GM12878 (cell line): ENCODE measurements at regions not wholly inside any gene's neighbourhood (a gene's known extent, or its start where the extent isn't known, plus 50 kb on each side); places are given as distances from the start of the nearest gene placed in this dataset.

Experiments
- ATAC-seq: fragments of 200-7000 bp; cut with Tn5 transposase; 3 replicates; pipeline ENCODE4 v1.9.1; 2020; ENCODE audit warnings: mild to moderate bottlenecking, moderate library complexity
- BruUV-seq: library from RNA; stranded (reverse); fragments of 400-500 nt; replicated peaks from 2 replicates; lab custom pipeline; 2021; lab: Mats Ljungman, UMichigan
- CTCF ChIA-PET: fragments of 300-600 bp; sonication (Branson Sonifier 250); formaldehyde crosslinking; extraction: SDS; loops from one replicate; lab custom pipeline; 2021; ENCODE audit warnings: inconsistent platforms; lab: Yijun Ruan, JAX
- POLR2A ChIA-PET: fragments of 350-600 bp; formaldehyde crosslinking; extraction: SDS; loops from one replicate; lab custom pipeline; 2021; ENCODE audit warnings: inconsistent platforms; lab: Charles Lee
- RAD21 ChIA-PET: fragments of 300-600 bp; sonication (Branson Sonifier 250); formaldehyde crosslinking; loops from one replicate; lab custom pipeline; 2023; ENCODE audit warnings: antibody characterized with exemption; ENCODE audit not compliant: unreplicated experiment; lab: Charles Lee
- SMC1A ChIA-PET: fragments of 300-600 bp; sonication (Branson Sonifier 250); formaldehyde crosslinking; loops from one replicate; lab custom pipeline; 2023; ENCODE audit not compliant: unreplicated experiment, uncharacterized antibody; lab: Charles Lee
- DNase-seq: peaks from one replicate; pipeline ENCODE4 v3.0.0-alpha.2; 2011; ENCODE audit warnings: low read depth, low spot score
- FAIRE-seq: peaks from 3 replicates; lab custom pipeline; 2011; peaks lifted over from hg19 to GRCh38; lab: Jason Lieb, UNC
- H2AFZ ChIP-seq: 2 replicates; pipeline ENCODE4 v1.6.0; 2011; ENCODE audit warnings: low read depth, low read length, control low read depth; ENCODE audit not compliant: control insufficient read depth
- H3K27ac ChIP-seq: 2 replicates; pipeline ENCODE4 v1.5.1; 2011; ENCODE audit warnings: control low read depth; ENCODE audit not compliant: control insufficient read depth, insufficient read depth
- H3K27me3 ChIP-seq, 2 experiments: replicated peaks in 1 of 2; 2 replicates each; pipeline versions ENCODE4 v1.6.0 to v1.6.1; 2011; ENCODE audit warnings: low read length in 1 of 2; ENCODE audit not compliant: control insufficient read depth in 2 of 2, insufficient read depth in 2 of 2
- H3K36me3 ChIP-seq, 2 experiments: 2 replicates each; pipeline ENCODE4 v1.5.1; 2011; ENCODE audit warnings: low read length in 1 of 2; ENCODE audit not compliant: control insufficient read depth in 2 of 2, insufficient read depth in 2 of 2
- H3K4me1 ChIP-seq: 2 replicates; pipeline ENCODE4 v1.6.1; 2011; ENCODE audit warnings: mild to moderate bottlenecking, low read length, moderate library complexity, mixed read lengths; ENCODE audit not compliant: control insufficient read depth, insufficient read depth
- H3K4me2 ChIP-seq: 2 replicates; pipeline ENCODE4 v1.6.0; 2011; ENCODE audit warnings: control low read depth; ENCODE audit not compliant: control insufficient read depth, insufficient read depth
- H3K4me3 ChIP-seq: fragments of 200-600 bp; sonication (generic); 2 replicates; pipeline ENCODE4 v1.5.1; 2016
- H3K79me2 ChIP-seq: 2 replicates; pipeline ENCODE4 v1.6.0; 2011; ENCODE audit warnings: low read length; ENCODE audit not compliant: control insufficient read depth, insufficient read depth
- H3K9ac ChIP-seq: 2 replicates; pipeline ENCODE4 v1.8.0; 2011; ENCODE audit warnings: low read length, control low read depth, mixed read lengths; ENCODE audit not compliant: control insufficient read depth, insufficient read depth
- H3K9me3 ChIP-seq: replicated peaks from 3 replicates; pipeline ENCODE4 v1.5.1; 2011; ENCODE audit warnings: mild to moderate bottlenecking, low read length; ENCODE audit not compliant: control insufficient read depth, insufficient read depth
- H4K20me1 ChIP-seq: 2 replicates; pipeline ENCODE4 v1.6.0; 2011; ENCODE audit not compliant: control insufficient read depth, insufficient read depth
- BRCA1 ChIP-seq: IDR thresholded peaks from 2 replicates; pipeline ENCODE4 v1.6.1; 2011; ENCODE audit warnings: low read depth, low read length, improper control_type of control experiment
- CHD2 ChIP-seq: IDR thresholded peaks from 2 replicates; pipeline ENCODE4 v1.6.1; 2011; ENCODE audit warnings: low read depth, low read length, improper control_type of control experiment, borderline replicate concordance
- KDM1A ChIP-seq: fragments of 200-600 bp; sonication (generic); IDR thresholded peaks from 2 replicates; pipeline ENCODE4 v1.6.1; 2016; ENCODE audit warnings: borderline replicate concordance
- MYB ChIP-seq: fragments of 150-350 bp; IDR thresholded peaks from 2 replicates; pipeline ENCODE4 v1.6.1; 2014; ENCODE audit warnings: mild to moderate bottlenecking, low read depth, low read length, borderline replicate concordance
- NFIC ChIP-seq: IDR thresholded peaks from 2 replicates; pipeline ENCODE4 v1.6.1; 2012; ENCODE audit warnings: low read depth, mild to moderate bottlenecking, inconsistent platforms, low read length, moderate library complexity
- RBBP5 ChIP-seq: fragments of 200-600 bp; sonication (generic); conservative IDR thresholded peaks from 2 replicates; pipeline ENCODE4 v1.6.1; 2016
- SMAD1 ChIP-seq: fragments of 450-650 bp; IDR thresholded peaks from 2 replicates; pipeline ENCODE4 v1.6.1; 2018; ENCODE audit warnings: mild to moderate bottlenecking, low read depth; ENCODE audit not compliant: partially characterized antibody
- SUZ12 ChIP-seq: fragments of 200-600 bp; sonication (generic); IDR thresholded peaks from one replicate; pipeline ENCODE4 v1.6.1; 2018; ENCODE audit warnings: antibody characterized with exemption, mild to moderate bottlenecking; ENCODE audit not compliant: unreplicated experiment
- YBX1 ChIP-seq: fragments of 450-650 bp; IDR thresholded peaks from 2 replicates; pipeline ENCODE4 v1.6.1; 2016; ENCODE audit warnings: antibody characterized with exemption
- WGBS: methylation state at CpG from one replicate; pipeline ENCODE4 v1.1.6; 2016; ENCODE audit warnings: low lambda C conversion rate; ENCODE audit not compliant: insufficient replicate concordance, insufficient coverage; ENCODE audit errors: missing lambda C conversion rate; 5-methylcytosine and 5-hydroxymethylcytosine counted together
- in situ Hi-C: fragments of 300-500 bp; cut with MboI; formaldehyde crosslinking; loops from 9 replicates; pipeline ENCODE4 v1.14.3; 2018; ENCODE audit warnings: mixed read lengths
- intact Hi-C: fragments of 100-400 bp; cut with micrococcal nuclease; formaldehyde crosslinking; loops from one replicate; pipeline ENCODE4 v1.14.2; 2022; ENCODE audit not compliant: unreplicated experiment
- TF ChIP-seq, protein P1 (sequence below): fragments of 150-350 bp; IDR thresholded peaks from 2 replicates; pipeline ENCODE4 v1.6.1; 2014; ENCODE audit warnings: mild to moderate bottlenecking, low read depth, low read length
- TF ChIP-seq, protein P2 (sequence below): fragments of 450-650 bp; formaldehyde crosslinking; IDR thresholded peaks from 2 replicates; pipeline ENCODE4 v1.4.0; 2020; ENCODE audit warnings: mild to moderate bottlenecking, moderate library complexity
- TF ChIP-seq, protein P3 (sequence below): IDR thresholded peaks from 2 replicates; pipeline ENCODE4 v1.6.1; 2012; ENCODE audit warnings: low read depth, low read length, improper control_type of control experiment

DNA sequence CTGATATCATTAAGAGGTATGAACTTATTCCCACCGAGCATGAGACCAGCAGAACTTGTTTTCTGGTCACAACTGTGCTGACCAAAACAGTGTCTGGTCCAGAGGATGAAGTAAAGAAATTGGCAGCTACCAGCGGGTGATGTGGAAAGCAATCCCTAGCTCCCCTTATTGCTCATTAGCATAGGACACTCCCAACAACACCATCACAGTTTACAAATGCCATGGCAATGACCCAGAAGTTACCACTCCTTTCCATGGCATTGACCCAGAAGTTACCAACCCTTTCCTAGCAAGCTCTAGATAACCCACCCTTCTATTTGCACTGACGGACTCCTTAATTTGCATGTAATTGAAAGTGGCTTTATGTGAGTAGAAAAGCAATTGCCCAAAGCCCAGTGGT lies 1856.1 kb downstream of the OLFM4 start (continued):
- TF ChIP-seq, protein P1, sequence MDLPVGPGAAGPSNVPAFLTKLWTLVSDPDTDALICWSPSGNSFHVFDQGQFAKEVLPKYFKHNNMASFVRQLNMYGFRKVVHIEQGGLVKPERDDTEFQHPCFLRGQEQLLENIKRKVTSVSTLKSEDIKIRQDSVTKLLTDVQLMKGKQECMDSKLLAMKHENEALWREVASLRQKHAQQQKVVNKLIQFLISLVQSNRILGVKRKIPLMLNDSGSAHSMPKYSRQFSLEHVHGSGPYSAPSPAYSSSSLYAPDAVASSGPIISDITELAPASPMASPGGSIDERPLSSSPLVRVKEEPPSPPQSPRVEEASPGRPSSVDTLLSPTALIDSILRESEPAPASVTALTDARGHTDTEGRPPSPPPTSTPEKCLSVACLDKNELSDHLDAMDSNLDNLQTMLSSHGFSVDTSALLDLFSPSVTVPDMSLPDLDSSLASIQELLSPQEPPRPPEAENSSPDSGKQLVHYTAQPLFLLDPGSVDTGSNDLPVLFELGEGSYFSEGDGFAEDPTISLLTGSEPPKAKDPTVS = no peak
- TF ChIP-seq, protein P2, sequence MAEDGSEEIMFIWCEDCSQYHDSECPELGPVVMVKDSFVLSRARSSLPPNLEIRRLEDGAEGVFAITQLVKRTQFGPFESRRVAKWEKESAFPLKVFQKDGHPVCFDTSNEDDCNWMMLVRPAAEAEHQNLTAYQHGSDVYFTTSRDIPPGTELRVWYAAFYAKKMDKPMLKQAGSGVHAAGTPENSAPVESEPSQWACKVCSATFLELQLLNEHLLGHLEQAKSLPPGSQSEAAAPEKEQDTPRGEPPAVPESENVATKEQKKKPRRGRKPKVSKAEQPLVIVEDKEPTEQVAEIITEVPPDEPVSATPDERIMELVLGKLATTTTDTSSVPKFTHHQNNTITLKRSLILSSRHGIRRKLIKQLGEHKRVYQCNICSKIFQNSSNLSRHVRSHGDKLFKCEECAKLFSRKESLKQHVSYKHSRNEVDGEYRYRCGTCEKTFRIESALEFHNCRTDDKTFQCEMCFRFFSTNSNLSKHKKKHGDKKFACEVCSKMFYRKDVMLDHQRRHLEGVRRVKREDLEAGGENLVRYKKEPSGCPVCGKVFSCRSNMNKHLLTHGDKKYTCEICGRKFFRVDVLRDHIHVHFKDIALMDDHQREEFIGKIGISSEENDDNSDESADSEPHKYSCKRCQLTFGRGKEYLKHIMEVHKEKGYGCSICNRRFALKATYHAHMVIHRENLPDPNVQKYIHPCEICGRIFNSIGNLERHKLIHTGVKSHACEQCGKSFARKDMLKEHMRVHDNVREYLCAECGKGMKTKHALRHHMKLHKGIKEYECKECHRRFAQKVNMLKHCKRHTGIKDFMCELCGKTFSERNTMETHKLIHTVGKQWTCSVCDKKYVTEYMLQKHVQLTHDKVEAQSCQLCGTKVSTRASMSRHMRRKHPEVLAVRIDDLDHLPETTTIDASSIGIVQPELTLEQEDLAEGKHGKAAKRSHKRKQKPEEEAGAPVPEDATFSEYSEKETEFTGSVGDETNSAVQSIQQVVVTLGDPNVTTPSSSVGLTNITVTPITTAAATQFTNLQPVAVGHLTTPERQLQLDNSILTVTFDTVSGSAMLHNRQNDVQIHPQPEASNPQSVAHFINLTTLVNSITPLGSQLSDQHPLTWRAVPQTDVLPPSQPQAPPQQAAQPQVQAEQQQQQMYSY (CRISPR knock-in tag) = no peak
- TF ChIP-seq MYB (no peak), SMAD1 (no peak)
- TF ChIP-seq, all 136 proteins: peak for 0

DNA sequence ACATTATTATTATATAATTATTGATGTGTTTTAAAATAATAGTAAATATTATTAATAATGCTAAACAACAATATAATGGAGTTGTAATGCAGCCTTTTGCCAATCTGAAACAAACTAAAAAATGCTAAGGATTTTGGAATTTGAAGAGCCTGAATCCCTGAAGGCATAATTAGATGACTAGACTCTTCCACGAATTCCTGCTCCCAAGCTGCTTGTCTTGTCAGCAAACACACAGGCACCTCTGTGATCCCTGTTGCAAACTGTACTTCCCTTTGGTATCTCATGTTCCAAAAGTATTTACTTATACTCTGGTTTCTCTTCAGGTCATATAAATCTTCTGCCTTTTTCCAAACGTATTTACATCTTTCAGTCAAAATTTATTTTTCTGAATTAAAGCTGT lies 1862.4 kb downstream of the OLFM4 start:
- H2AFZ ChIP-seq = no peak overlapping the region
- H3K27ac ChIP-seq = no peak overlapping the region
- intact Hi-C loops (no loop called here), in situ Hi-C loops (no loop called here)
- ATAC-seq = no peak
- H3K9me3 ChIP-seq = no peaks in the 10 kb centered on the region
- ChIA-PET SMC1A (no interaction called here), RAD21 (no interaction called here), POLR2A (no interaction called here), CTCF (no interaction called here)
- no peaks in the 10 kb centered on the region for H3K79me2 ChIP-seq
- no TSS peak for BruUV-seq
- H3K4me2 ChIP-seq = no peak overlapping the region
- H3K36me3 ChIP-seq = no peaks in the 10 kb centered on the region
- no peaks in the 10 kb centered on the region for H4K20me1 ChIP-seq
- 0% methylated on average over 2 of the region's 2 CpGs for WGBS
- no peaks in the 10 kb centered on the region for H3K27me3 ChIP-seq
- no peak for DNase-seq
- no peaks in the 10 kb centered on the region for H3K4me1 ChIP-seq
- FAIRE-seq = no peak
- TF ChIP-seq BRCA1 = no peak
- no peak for TF ChIP-seq NFIC
- no peak for TF ChIP-seq KDM1A
- no peak for TF ChIP-seq CHD2
- TF ChIP-seq, protein P3, sequence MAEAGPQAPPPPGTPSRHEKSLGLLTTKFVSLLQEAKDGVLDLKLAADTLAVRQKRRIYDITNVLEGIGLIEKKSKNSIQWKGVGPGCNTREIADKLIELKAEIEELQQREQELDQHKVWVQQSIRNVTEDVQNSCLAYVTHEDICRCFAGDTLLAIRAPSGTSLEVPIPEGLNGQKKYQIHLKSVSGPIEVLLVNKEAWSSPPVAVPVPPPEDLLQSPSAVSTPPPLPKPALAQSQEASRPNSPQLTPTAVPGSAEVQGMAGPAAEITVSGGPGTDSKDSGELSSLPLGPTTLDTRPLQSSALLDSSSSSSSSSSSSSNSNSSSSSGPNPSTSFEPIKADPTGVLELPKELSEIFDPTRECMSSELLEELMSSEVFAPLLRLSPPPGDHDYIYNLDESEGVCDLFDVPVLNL = no peak
- TF ChIP-seq RBBP5 = no peak
- no peak for TF ChIP-seq SUZ12
- TF ChIP-seq YBX1 = no peak
- no peak overlapping the region for H3K9ac ChIP-seq
- H3K4me3 ChIP-seq = no peak overlapping the region
